Mesenchymal stem cell (in vitro differentiated cells and primary cell): ENCODE measurements at regions not wholly inside any gene's neighbourhood (a gene's known extent, or its start where the extent isn't known, plus 50 kb on each side); places are given as distances from the start of the nearest gene placed in this dataset.
"Not testable (repeated sequence)": the region's sequence is repeated elsewhere in the genome, so short reads cannot be mapped to it uniquely, and the experiment has no call there.

Experiments
- DNase-seq: peaks from one replicate; pipeline ENCODE4 v3.0.0-alpha.2; 2013
- H2AFZ ChIP-seq: one replicate; pipeline ENCODE4 v1.6.1; 2013; ENCODE audit warnings: low read depth, mild to moderate bottlenecking, control low read depth, inconsistent platforms, low read length, moderate library complexity
- H2AK5ac ChIP-seq: 2 replicates; pipeline ENCODE4 v1.6.1; 2013; ENCODE audit warnings: low read length, moderate library complexity, mild to moderate bottlenecking, inconsistent platforms; ENCODE audit not compliant: severe bottlenecking
- H2BK120ac ChIP-seq: one replicate; pipeline ENCODE4 v1.6.1; 2013; ENCODE audit warnings: low read depth, mild to moderate bottlenecking, inconsistent platforms, low read length, moderate library complexity
- H2BK12ac ChIP-seq, 2 experiments: one replicate each; pipeline ENCODE4 v1.6.1; 2013; ENCODE audit warnings: inconsistent platforms in 2 of 2, low read length in 2 of 2, mild to moderate bottlenecking in 2 of 2, moderate library complexity in 2 of 2, control low read depth in 1 of 2
- H2BK15ac ChIP-seq: one replicate; pipeline ENCODE4 v1.6.1; 2013; ENCODE audit warnings: mild to moderate bottlenecking, low read depth, inconsistent platforms; ENCODE audit not compliant: poor library complexity, severe bottlenecking
- H2BK5ac ChIP-seq: 2 replicates; pipeline ENCODE4 v1.6.1; 2013; ENCODE audit warnings: low read depth, mild to moderate bottlenecking, low read length, control low read depth, inconsistent platforms; ENCODE audit not compliant: poor library complexity, severe bottlenecking
- H3K14ac ChIP-seq, 2 experiments: one replicate each; pipeline ENCODE4 v1.6.1; 2013; ENCODE audit warnings: inconsistent platforms in 2 of 2, low read length in 2 of 2, control low read depth in 1 of 2, mild to moderate bottlenecking in 1 of 2, moderate library complexity in 1 of 2
- H3K18ac ChIP-seq, 2 experiments: one replicate each; pipeline ENCODE4 v1.6.1; 2013; ENCODE audit warnings: inconsistent platforms in 2 of 2, low read length in 2 of 2, control low read depth in 1 of 2, low read depth in 1 of 2, mild to moderate bottlenecking in 1 of 2
- H3K23ac ChIP-seq, 2 experiments: one replicate each; pipeline ENCODE4 v1.6.1; 2013; ENCODE audit warnings: inconsistent platforms in 2 of 2, low read length in 2 of 2, mild to moderate bottlenecking in 2 of 2, moderate library complexity in 2 of 2, control low read depth in 1 of 2
- H3K27ac ChIP-seq: 2 replicates; pipeline ENCODE4 v1.5.1; 2013; ENCODE audit warnings: mild to moderate bottlenecking, moderate library complexity, low read length, control low read depth, inconsistent platforms; ENCODE audit not compliant: poor library complexity, severe bottlenecking
- H3K27me3 ChIP-seq, 2 experiments: 2 replicates each; pipeline versions ENCODE4 v1.6.1 to v1.7.0; 2013; ENCODE audit warnings: low read length in 2 of 2, mild to moderate bottlenecking in 2 of 2, moderate library complexity in 2 of 2, control low read depth in 1 of 2, inconsistent platforms in 1 of 2; ENCODE audit not compliant: control insufficient read depth in 1 of 2, insufficient read depth in 1 of 2
- H3K36me3 ChIP-seq, 2 experiments: 2 replicates each; pipeline versions ENCODE4 v1.6.1 to v1.7.0; 2013; ENCODE audit warnings: low read length in 2 of 2, control low read depth in 1 of 2, inconsistent platforms in 1 of 2, low read depth in 1 of 2, mild to moderate bottlenecking in 1 of 2; ENCODE audit not compliant: insufficient read depth in 2 of 2, control insufficient read depth in 1 of 2
- H3K4ac ChIP-seq, 2 experiments: one replicate each; pipeline ENCODE4 v1.6.1; 2013; ENCODE audit warnings: inconsistent platforms in 2 of 2, low read length in 2 of 2, mild to moderate bottlenecking in 2 of 2, moderate library complexity in 2 of 2, control low read depth in 1 of 2, low read depth in 1 of 2
- H3K4me1 ChIP-seq: 2 replicates; pipeline ENCODE4 v1.6.1; 2013; ENCODE audit warnings: low read depth, low read length, control low read depth; ENCODE audit not compliant: control insufficient read depth, insufficient read depth
- H3K4me2 ChIP-seq: 2 replicates; pipeline ENCODE4 v1.6.1; 2013; ENCODE audit warnings: low read length, mild to moderate bottlenecking, inconsistent platforms; ENCODE audit not compliant: poor library complexity, severe bottlenecking
- H3K4me3 ChIP-seq, 2 experiments: 2 replicates each; pipeline versions ENCODE4 v1.5.1 to v1.7.0; 2013; ENCODE audit warnings: low read length in 2 of 2, mild to moderate bottlenecking in 2 of 2, control low read depth in 1 of 2, low read depth in 1 of 2; ENCODE audit not compliant: insufficient read depth in 1 of 2
- H3K79me1 ChIP-seq: replicated peaks from 2 replicates; pipeline ENCODE4 v1.6.1; 2013; ENCODE audit warnings: mild to moderate bottlenecking, control low read depth, low read length, inconsistent platforms; ENCODE audit not compliant: poor library complexity, severe bottlenecking
- H3K9ac ChIP-seq: 2 replicates; pipeline ENCODE4 v1.7.0; 2013; ENCODE audit warnings: mild to moderate bottlenecking, low read length, moderate library complexity
- H3K9me3 ChIP-seq: 2 replicates; pipeline ENCODE4 v1.7.0; 2013; ENCODE audit warnings: mild to moderate bottlenecking, low read length; ENCODE audit not compliant: control insufficient read depth
- H4K8ac ChIP-seq: one replicate; pipeline ENCODE4 v1.6.1; 2013; ENCODE audit warnings: inconsistent platforms, mild to moderate bottlenecking, low read length, moderate library complexity
- H4K91ac ChIP-seq: one replicate; pipeline ENCODE4 v1.6.1; 2013; ENCODE audit warnings: mild to moderate bottlenecking, low read length, inconsistent platforms
- WGBS: methylation state at CpG from one replicate; pipeline ENCODE4 v1.1.7; 2013; ENCODE audit warnings: mixed read lengths; 5-methylcytosine and 5-hydroxymethylcytosine counted together

- H3K4me2 ChIP-seq: no peak overlapping the region
- no peaks in the 10 kb centered on the region for H3K79me1 ChIP-seq
- DNase-seq: peak; percentile 29
- no peak overlapping the region for H4K91ac ChIP-seq
- no peak overlapping the region for H3K23ac ChIP-seq
- H2BK15ac ChIP-seq: no peak overlapping the region
- WGBS: no CpG with 5 or more reads among the region's 2 CpGs
- H3K27ac ChIP-seq: no peak overlapping the region
- H2BK5ac ChIP-seq: no peak overlapping the region
- H2AFZ ChIP-seq: no peak overlapping the region
- H3K18ac ChIP-seq: peak overlapping the region; percentile 2 to 45
- H3K4ac ChIP-seq: no peak overlapping the region
- H3K9me3 ChIP-seq: peaks cover 3% of the 10 kb centered on the region
- H2BK120ac ChIP-seq: no peak overlapping the region
- H3K4me1 ChIP-seq: no peaks in the 10 kb centered on the region
- H3K4me3 ChIP-seq: no peak overlapping the region
- H3K14ac ChIP-seq: no peak overlapping the region
- no peak overlapping the region for H4K8ac ChIP-seq
- H3K9ac ChIP-seq: no peak overlapping the region
- no peak overlapping the region for H2BK12ac ChIP-seq
- no peaks in the 10 kb centered on the region for H3K36me3 ChIP-seq
- no peaks in the 10 kb centered on the region for H3K27me3 ChIP-seq
- no peak overlapping the region for H2AK5ac ChIP-seq
Measured at GRCh38 chr5:109558952-109559351, 130.8 kb upstream of the MAN2A1 start.

DNA sequence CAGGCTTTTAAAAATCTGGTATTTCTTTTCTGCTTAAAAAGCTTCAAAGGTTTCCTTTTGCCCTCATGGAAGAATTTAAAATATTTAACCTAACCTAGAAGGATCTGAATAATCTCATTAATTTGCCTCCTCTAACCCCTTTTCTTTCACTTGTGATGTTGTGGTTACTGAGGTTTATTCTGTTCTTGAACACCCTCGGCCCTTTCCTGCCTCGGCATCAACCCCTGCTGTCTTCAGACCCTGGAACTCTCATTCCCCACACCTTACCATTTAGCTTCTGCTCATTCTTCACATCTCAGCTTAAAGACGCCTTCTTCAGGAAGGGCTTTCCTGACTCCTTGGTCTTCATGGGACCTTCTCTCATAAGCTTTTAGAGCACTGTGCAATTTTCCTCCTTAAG is 131.4 kb upstream of the MAN2A1 start:
- H2BK5ac ChIP-seq: no peak overlapping the region
- no peak overlapping the region for H3K4ac ChIP-seq
- no peak overlapping the region for H3K4me2 ChIP-seq
- no peaks in the 10 kb centered on the region for H3K79me1 ChIP-seq
- no peak overlapping the region for H2BK120ac ChIP-seq
- no peak overlapping the region for H4K91ac ChIP-seq
- no peak overlapping the region for H2BK15ac ChIP-seq
- WGBS: 75% methylated on average over 2 of the region's 3 CpGs
- no peaks in the 10 kb centered on the region for H3K4me1 ChIP-seq
- H3K9ac ChIP-seq: no peak overlapping the region
- H3K9me3 ChIP-seq: peaks cover 3% of the 10 kb centered on the region
- no peak overlapping the region for H2AFZ ChIP-seq
- no peak overlapping the region for H3K23ac ChIP-seq
- DNase-seq: no peak
- peak overlapping the region in 1 of 2 experiments; percentile 78 for H2BK12ac ChIP-seq
- H4K8ac ChIP-seq: no peak overlapping the region
- H3K18ac ChIP-seq: no peak overlapping the region
- no peaks in the 10 kb centered on the region for H3K27me3 ChIP-seq
- no peak overlapping the region for H3K4me3 ChIP-seq
- H3K14ac ChIP-seq: no peak overlapping the region
- no peaks in the 10 kb centered on the region for H3K36me3 ChIP-seq
- no peak overlapping the region for H3K27ac ChIP-seq
- H2AK5ac ChIP-seq: no peak overlapping the region

GRCh38 chr5:109553846-109554245 is 135.9 kb upstream of the MAN2A1 start:
- no peak overlapping the region for H3K4ac ChIP-seq
- no peak overlapping the region for H3K23ac ChIP-seq
- no peaks in the 10 kb centered on the region for H3K4me1 ChIP-seq
- H2BK12ac ChIP-seq: no peak overlapping the region
- no peak for DNase-seq
- no peak overlapping the region for H2BK5ac ChIP-seq
- WGBS: no CpG with 5 or more reads among the region's 1 CpG
- H3K4me2 ChIP-seq: no peak overlapping the region
- no peak overlapping the region for H2BK120ac ChIP-seq
- H3K9me3 ChIP-seq: peaks cover 3% of the 10 kb centered on the region
- H3K18ac ChIP-seq: no peak overlapping the region
- no peaks in the 10 kb centered on the region for H3K27me3 ChIP-seq
- H2AK5ac ChIP-seq: no peak overlapping the region
- no peak overlapping the region for H4K91ac ChIP-seq
- no peak overlapping the region for H3K4me3 ChIP-seq
- no peak overlapping the region for H4K8ac ChIP-seq
- H3K14ac ChIP-seq: no peak overlapping the region
- no peak overlapping the region for H2AFZ ChIP-seq
- H3K27ac ChIP-seq: no peak overlapping the region
- H2BK15ac ChIP-seq: no peak overlapping the region
- no peaks in the 10 kb centered on the region for H3K79me1 ChIP-seq
- no peaks in the 10 kb centered on the region for H3K36me3 ChIP-seq
- no peak overlapping the region for H3K9ac ChIP-seq

DNA sequence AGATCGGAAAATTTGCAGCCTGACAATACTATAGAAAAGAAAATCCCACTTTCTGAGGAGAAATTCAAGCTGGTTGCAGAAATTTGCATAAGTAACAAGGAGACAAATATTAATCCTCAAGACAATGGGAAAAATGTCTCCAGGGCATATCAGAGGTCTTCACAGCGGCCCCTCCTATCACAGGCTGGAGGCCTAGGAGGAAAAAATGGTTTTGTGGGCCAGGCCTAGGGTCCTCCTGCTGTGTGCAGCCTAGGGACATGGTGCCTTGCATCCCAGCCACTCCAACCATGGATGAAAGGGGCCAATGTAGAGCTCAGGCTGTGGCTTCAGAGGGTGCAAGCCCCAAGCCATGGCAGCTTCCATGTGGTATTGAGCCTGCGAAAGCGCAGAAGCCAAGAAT is 138.5 kb upstream of the MAN2A1 start:
- H2BK15ac ChIP-seq, H3K4me1 ChIP-seq: not testable (repeated sequence)
- 94% methylated on average over 3 of the region's 4 CpGs for WGBS

More for the DNA sequence above, 138.5 kb upstream of the MAN2A1 start:
- H3K9ac ChIP-seq, H3K9me3 ChIP-seq, H3K4me3 ChIP-seq, H4K8ac ChIP-seq, H3K4ac ChIP-seq, H2AFZ ChIP-seq, H3K18ac ChIP-seq, H4K91ac ChIP-seq, H3K4me2 ChIP-seq, H3K27me3 ChIP-seq, DNase-seq, H3K23ac ChIP-seq, H2BK12ac ChIP-seq, H2AK5ac ChIP-seq, H3K27ac ChIP-seq, H3K36me3 ChIP-seq, H3K14ac ChIP-seq, H2BK5ac ChIP-seq, H2BK120ac ChIP-seq, H3K79me1 ChIP-seq: not testable (repeated sequence)
